IPS-18a (cell line): ENCODE measurements at regions not wholly inside any gene's neighbourhood (a gene's known extent, or its start where the extent isn't known, plus 50 kb on each side); places are given as distances from the start of the nearest gene placed in this dataset.
A peak's percentile ranks its signal among the peaks of the same experiment; 100 is the strongest.

Experiments used
- H3K27ac ChIP-seq: one replicate; pipeline ENCODE4 v1.5.1; 2013; ENCODE audit warnings: low read length
- H3K27me3 ChIP-seq: one replicate; pipeline ENCODE4 v1.6.1; 2013; ENCODE audit warnings: mild to moderate bottlenecking, low read length; ENCODE audit not compliant: control insufficient read depth, insufficient read depth
- H3K36me3 ChIP-seq: one replicate; pipeline ENCODE4 v1.6.1; 2013; ENCODE audit warnings: low read depth, low read length; ENCODE audit not compliant: control insufficient read depth
- H3K4me1 ChIP-seq: one replicate; pipeline ENCODE4 v1.6.1; 2013; ENCODE audit warnings: low read depth, low read length; ENCODE audit not compliant: control insufficient read depth
- H3K4me3 ChIP-seq: one replicate; pipeline ENCODE4 v1.5.1; 2013; ENCODE audit warnings: low read length
- H3K9ac ChIP-seq: one replicate; pipeline ENCODE4 v1.6.1; 2013; ENCODE audit warnings: mild to moderate bottlenecking, low read length, moderate library complexity
- H3K9me3 ChIP-seq: one replicate; pipeline ENCODE4 v1.6.1; 2013; ENCODE audit warnings: low read depth, low read length; ENCODE audit not compliant: control insufficient read depth

- no peak overlapping the region for H3K9ac ChIP-seq
- H3K27ac ChIP-seq: no peak overlapping the region
- H3K4me1 ChIP-seq: peaks cover 11% of the 10 kb centered on the region
- H3K4me3 ChIP-seq: no peak overlapping the region
- H3K27me3 ChIP-seq: no peaks in the 10 kb centered on the region
- H3K36me3 ChIP-seq: no peaks in the 10 kb centered on the region
- no peaks in the 10 kb centered on the region for H3K9me3 ChIP-seq
Measured at GRCh38 chr3:188940573-188940932, 231.2 kb upstream of the TPRG1 start.

GRCh38 chr3:188941103-188941502 is 230.7 kb upstream of the TPRG1 start:
- H3K4me1 ChIP-seq: peaks cover 11% of the 10 kb centered on the region
- H3K4me3 ChIP-seq: no peak overlapping the region
- H3K9me3 ChIP-seq: no peaks in the 10 kb centered on the region
- peaks cover under 1% of the 10 kb centered on the region for H3K27me3 ChIP-seq
- no peaks in the 10 kb centered on the region for H3K36me3 ChIP-seq
- H3K9ac ChIP-seq: no peak overlapping the region
- no peak overlapping the region for H3K27ac ChIP-seq

- peaks cover 9% of the 10 kb centered on the region for H3K27me3 ChIP-seq
- H3K27ac ChIP-seq: no peak overlapping the region
- peaks cover 10% of the 10 kb centered on the region for H3K4me1 ChIP-seq
- no peaks in the 10 kb centered on the region for H3K9me3 ChIP-seq
- H3K9ac ChIP-seq: no peak overlapping the region
- H3K36me3 ChIP-seq: no peaks in the 10 kb centered on the region
- no peak overlapping the region for H3K4me3 ChIP-seq
Measured at GRCh38 chr3:188942191-188942590, 229.6 kb upstream of the TPRG1 start.

- Histone ChIP-seq H3K36me3 (no peaks in the 10 kb centered on the region), H3K4me3 (no peak overlapping the region), H3K27ac (no peak overlapping the region), H3K9ac (no peak overlapping the region), H3K9me3 (no peaks in the 10 kb centered on the region), H3K4me1 (peaks cover 9% of the 10 kb centered on the region), H3K27me3 (peaks cover 9% of the 10 kb centered on the region)
Measured at GRCh38 chr3:188943591-188943990, 228.2 kb upstream of the TPRG1 start.

- H3K4me1 ChIP-seq: peaks cover 14% of the 10 kb centered on the region
- no peak overlapping the region for H3K27ac ChIP-seq
- H3K4me3 ChIP-seq: no peak overlapping the region
- no peak overlapping the region for H3K9ac ChIP-seq
- peaks cover 9% of the 10 kb centered on the region for H3K27me3 ChIP-seq
- no peaks in the 10 kb centered on the region for H3K9me3 ChIP-seq
- no peaks in the 10 kb centered on the region for H3K36me3 ChIP-seq
Measured at GRCh38 chr3:188944108-188944507, 227.7 kb upstream of the TPRG1 start.

GRCh38 chr3:188946351-188947240 is 225.2 kb upstream of the TPRG1 start:
- H3K4me1 ChIP-seq: peaks cover 16% of the 10 kb centered on the region

GRCh38 chr3:188947401-188948280 is 224.1 kb upstream of the TPRG1 start:
- peaks cover 16% of the 10 kb centered on the region for H3K4me1 ChIP-seq
- H3K9me3 ChIP-seq: no peaks in the 10 kb centered on the region
- peaks cover 9% of the 10 kb centered on the region for H3K27me3 ChIP-seq
- H3K4me3 ChIP-seq: peak overlapping the region; percentile 77
- H3K27ac ChIP-seq: peak overlapping the region; percentile 81
- H3K36me3 ChIP-seq: no peaks in the 10 kb centered on the region
- H3K9ac ChIP-seq: peak overlapping the region; percentile 66

More at GRCh38 chr3:188946351-188947240, 225.2 kb upstream of the TPRG1 start:
- H3K9me3 ChIP-seq: no peaks in the 10 kb centered on the region
- peak overlapping the region; percentile 77 for H3K4me3 ChIP-seq
- H3K27me3 ChIP-seq: peaks cover 9% of the 10 kb centered on the region
- no peak overlapping the region for H3K9ac ChIP-seq
- no peak overlapping the region for H3K27ac ChIP-seq
- no peaks in the 10 kb centered on the region for H3K36me3 ChIP-seq

GRCh38 chr3:188948281-188948996 is 223.3 kb upstream of the TPRG1 start:
- peaks cover 16% of the 10 kb centered on the region for H3K4me1 ChIP-seq
- peaks cover 9% of the 10 kb centered on the region for H3K27me3 ChIP-seq
- no peaks in the 10 kb centered on the region for H3K36me3 ChIP-seq
- H3K27ac ChIP-seq: peak overlapping the region; percentile 81
- peak overlapping the region; percentile 77 for H3K4me3 ChIP-seq
- peak overlapping the region; percentile 66 for H3K9ac ChIP-seq
- no peaks in the 10 kb centered on the region for H3K9me3 ChIP-seq

GRCh38 chr3:188948997-188949389 is 222.8 kb upstream of the TPRG1 start:
- no peak overlapping the region for H3K27ac ChIP-seq
- H3K9ac ChIP-seq: no peak overlapping the region
- no peaks in the 10 kb centered on the region for H3K9me3 ChIP-seq
- H3K4me1 ChIP-seq: peaks cover 16% of the 10 kb centered on the region
- H3K27me3 ChIP-seq: peaks cover 9% of the 10 kb centered on the region
- no peak overlapping the region for H3K4me3 ChIP-seq
- no peaks in the 10 kb centered on the region for H3K36me3 ChIP-seq

- Histone ChIP-seq H3K4me1 (peaks cover 16% of the 10 kb centered on the region), H3K9ac (no peak overlapping the region), H3K36me3 (no peaks in the 10 kb centered on the region), H3K4me3 (no peak overlapping the region), H3K27me3 (peaks cover 9% of the 10 kb centered on the region), H3K27ac (no peak overlapping the region), H3K9me3 (no peaks in the 10 kb centered on the region)
Measured at GRCh38 chr3:188949456-188949855, 222.3 kb upstream of the TPRG1 start.

- Histone ChIP-seq H3K27me3 (peaks cover 9% of the 10 kb centered on the region), H3K27ac (no peak overlapping the region), H3K9me3 (no peaks in the 10 kb centered on the region), H3K9ac (no peak overlapping the region), H3K36me3 (no peaks in the 10 kb centered on the region), H3K4me3 (no peak overlapping the region), H3K4me1 (peaks cover 16% of the 10 kb centered on the region)
Measured at GRCh38 chr3:188949996-188950395, 221.8 kb upstream of the TPRG1 start.
